CD14-positive monocyte (primary cell): ENCODE measurements at regions not wholly inside any gene's neighbourhood (a gene's known extent, or its start where the extent isn't known, plus 50 kb on each side); places are given as distances from the start of the nearest gene placed in this dataset.

Experiments
- DNase-seq, 3 donors: peaks; one replicate each; pipeline ENCODE4 v3.0.0-alpha.2; 2011 to 2022
- H2AFZ ChIP-seq: 2 replicates; pipeline ENCODE4 v1.6.0; 2012; ENCODE audit warnings: mild to moderate bottlenecking, low read depth, low read length, inconsistent platforms; ENCODE audit not compliant: insufficient read depth, poor library complexity, severe bottlenecking
- H3K27ac ChIP-seq, 2 donors: 1 replicate in 1 of 2; 2 replicates in 1 of 2; pipeline ENCODE4 v1.5.1; 2012 to 2013; ENCODE audit warnings: low read length in 2 of 2, control low read depth in 1 of 2, inconsistent platforms in 1 of 2, low read depth in 1 of 2, mild to moderate bottlenecking in 1 of 2
- H3K27me3 ChIP-seq, 2 donors: one replicate each; pipeline versions ENCODE4 v1.6.0 to v1.6.1; 2011 to 2013; ENCODE audit warnings: low read length in 2 of 2; ENCODE audit not compliant: control insufficient read depth in 2 of 2, insufficient read depth in 2 of 2
- H3K36me3 ChIP-seq, 2 donors: replicated peaks in 1 of 2; 1 replicate in 1 of 2; 2 replicates in 1 of 2; pipeline versions ENCODE4 v1.5.1 to v1.6.1; 2012 to 2013; ENCODE audit warnings: low read length in 2 of 2, control low read depth in 1 of 2, inconsistent platforms in 1 of 2, mild to moderate bottlenecking in 1 of 2; ENCODE audit not compliant: insufficient read depth in 2 of 2, control insufficient read depth in 1 of 2
- H3K4me1 ChIP-seq, 2 donors: 1 replicate in 1 of 2; 2 replicates in 1 of 2; pipeline versions ENCODE4 v1.5.1 to v1.6.1; 2012 to 2013; ENCODE audit warnings: low read length in 2 of 2, control low read depth in 1 of 2, inconsistent platforms in 1 of 2, mild to moderate bottlenecking in 1 of 2, moderate library complexity in 1 of 2; ENCODE audit not compliant: insufficient read depth in 2 of 2, control insufficient read depth in 1 of 2
- H3K4me2 ChIP-seq: replicated peaks from 2 replicates; pipeline ENCODE3; 2012; ENCODE audit warnings: low read length, moderate library complexity, mild to moderate bottlenecking; ENCODE audit not compliant: poor library complexity, severe bottlenecking; ENCODE audit errors: extremely low read depth
- H3K4me3 ChIP-seq, 3 experiments: fragments of 200-600 bp in 1 of 3; sonication (generic) in 1 of 3; replicated peaks in 1 of 3; 1 replicate in 2 of 3; 2 replicates in 1 of 3; pipeline ENCODE4 v1.5.1; 2011 to 2013; ENCODE audit warnings: low read length in 3 of 3, mild to moderate bottlenecking in 3 of 3, control low read depth in 2 of 3, low read depth in 2 of 3, inconsistent platforms in 1 of 3, moderate library complexity in 1 of 3
- H3K79me2 ChIP-seq: 2 replicates; pipeline ENCODE4 v1.6.0; 2012; ENCODE audit warnings: mild to moderate bottlenecking, control low read depth, inconsistent platforms, low read length, moderate library complexity; ENCODE audit not compliant: insufficient read depth
- H3K9ac ChIP-seq: 2 replicates; pipeline ENCODE4 v1.6.0; 2017; ENCODE audit warnings: low read length, mild to moderate bottlenecking; ENCODE audit not compliant: insufficient read depth, poor library complexity, severe bottlenecking
- H3K9me3 ChIP-seq, 2 donors: replicated peaks in 1 of 2; 1 replicate in 1 of 2; 2 replicates in 1 of 2; pipeline versions ENCODE4 v1.5.1 to v1.6.1; 2012 to 2013; ENCODE audit warnings: low read length in 2 of 2, control low read depth in 1 of 2; ENCODE audit not compliant: control insufficient read depth in 1 of 2, insufficient read depth in 1 of 2
- H4K20me1 ChIP-seq: 2 replicates; pipeline ENCODE4 v1.6.0; 2012; ENCODE audit warnings: mild to moderate bottlenecking, low read length, control low read depth, moderate library complexity; ENCODE audit not compliant: insufficient read depth
- H3K27ac Mint-ChIP-seq, 7 donors: one replicate each; pipeline ENCODE4 v1.8.0; 2020; ENCODE audit warnings: mild to moderate bottlenecking in 7 of 7, mixed read lengths in 7 of 7, moderate library complexity in 6 of 7, inconsistent platforms in 2 of 7
- H3K27me3 Mint-ChIP-seq, 3 donors: one replicate each; pipeline ENCODE4 v1.8.0; 2021 to 2022; ENCODE audit warnings: low read depth in 3 of 3, mild to moderate bottlenecking in 3 of 3, mixed read lengths in 3 of 3, moderate library complexity in 3 of 3, inconsistent platforms in 1 of 3
- H3K36me3 Mint-ChIP-seq, 2 donors: one replicate each; pipeline ENCODE4 v1.8.0; 2020; ENCODE audit warnings: mixed read lengths in 2 of 2, inconsistent platforms in 1 of 2, mild to moderate bottlenecking in 1 of 2
- H3K4me1 Mint-ChIP-seq: one replicate; pipeline ENCODE4 v1.8.0; 2020; ENCODE audit warnings: mild to moderate bottlenecking, mixed read lengths
- H3K4me3 Mint-ChIP-seq, 2 donors: one replicate each; pipeline ENCODE4 v1.8.0; 2020; ENCODE audit warnings: mild to moderate bottlenecking in 2 of 2, mixed read lengths in 2 of 2, moderate library complexity in 1 of 2
- H3K9me3 Mint-ChIP-seq, 7 donors: one replicate each; pipeline ENCODE4 v1.8.0; 2020 to 2022; ENCODE audit warnings: mixed read lengths in 7 of 7, mild to moderate bottlenecking in 6 of 7, moderate library complexity in 6 of 7, inconsistent platforms in 2 of 7
- CTCF ChIP-seq: fragments of 200-600 bp; IDR thresholded peaks from one replicate; pipeline ENCODE4 v1.8.0; 2022; ENCODE audit warnings: antibody characterized with exemption, mild to moderate bottlenecking
- WGBS: methylation state at CpG from one replicate; pipeline ENCODE4 v1.1.5; 2013; ENCODE audit warnings: missing lambda C conversion rate; ENCODE audit not compliant: insufficient coverage; 5-methylcytosine and 5-hydroxymethylcytosine counted together
- intact Hi-C, 2 donors: fragments of 100-400 bp; cut with micrococcal nuclease; formaldehyde crosslinking; loops; one replicate each; pipeline versions ENCODE4 v1.15.0 to v1.15.1; 2023

GRCh38 chr2:117323331-117323730 is 491.2 kb upstream of the DDX18 start:
- Mint-ChIP-seq H3K9me3 (peaks cover 0 to 4% (median 0%) of the 10 kb centered on the region in 7 donors), H3K4me1 (no peaks in the 10 kb centered on the region), H3K27me3 (no peaks in the 10 kb centered on the region), H3K36me3 (no peaks in the 10 kb centered on the region), H3K27ac (no peak overlapping the region), H3K4me3 (no peak overlapping the region)
- no peaks in the 10 kb centered on the region for H3K4me1 ChIP-seq
- H3K27ac ChIP-seq, result no peak overlapping the region
- no peak overlapping the region for H3K4me3 ChIP-seq
- no peaks in the 10 kb centered on the region for H4K20me1 ChIP-seq
- WGBS, result 86% methylated on average over 7 of the region's 8 CpGs
- H3K27me3 ChIP-seq, result no peaks in the 10 kb centered on the region
- peaks cover 3% of the 10 kb centered on the region in 2 donors for H3K9me3 ChIP-seq
- H3K4me2 ChIP-seq, result no peak overlapping the region
- no peak overlapping the region for H2AFZ ChIP-seq
- no peak for DNase-seq
- no peaks in the 10 kb centered on the region for H3K36me3 ChIP-seq
- no peaks in the 10 kb centered on the region for H3K79me2 ChIP-seq
- intact Hi-C loops, result no loop called here
- no peak for TF ChIP-seq CTCF
- H3K9ac ChIP-seq, result no peak overlapping the region

GRCh38 chr2:117330641-117331040 is 483.9 kb upstream of the DDX18 start:
- no CpG with 5 or more reads among the region's 4 CpGs for WGBS
- Histone ChIP-seq H3K79me2 (no peaks in the 10 kb centered on the region), H3K36me3 (no peaks in the 10 kb centered on the region), H3K27me3 (no peaks in the 10 kb centered on the region), H3K9ac (no peak overlapping the region), H3K27ac (no peak overlapping the region), H2AFZ (no peak overlapping the region), H3K9me3 (no peaks in the 10 kb centered on the region), H4K20me1 (no peaks in the 10 kb centered on the region), H3K4me1 (no peaks in the 10 kb centered on the region), H3K4me3 (no peak overlapping the region), H3K4me2 (no peak overlapping the region)
- Mint-ChIP-seq H3K27ac (no peak overlapping the region), H3K4me1 (no peaks in the 10 kb centered on the region), H3K4me3 (no peak overlapping the region), H3K9me3 (peaks cover 0 to 5% (median 1%) of the 10 kb centered on the region in 7 donors), H3K36me3 (no peaks in the 10 kb centered on the region), H3K27me3 (no peaks in the 10 kb centered on the region)
- no peak for DNase-seq
- no peak for TF ChIP-seq CTCF
- intact Hi-C loops, result no loop called here
